ENCODE measurements at regions not wholly inside any gene's neighbourhood (a gene's known extent, or its start where the extent isn't known, plus 50 kb on each side); places are given as distances from the start of the nearest gene placed in this dataset.
"Not testable (repeated sequence)": the region's sequence is repeated elsewhere in the genome, so short reads cannot be mapped to it uniquely, and the experiment has no call there.

GRCh38 chr3:156068151-156068550, 52.2 kb upstream of the KCNAB1 start:
- H3K27me3 ChIP-seq (ENCODE audit: insufficient read depth, low read length); H3K9me3 ChIP-seq (ENCODE audit: low read length); H3K4me1 ChIP-seq (ENCODE audit: insufficient read depth, low read length); H3K36me3 ChIP-seq (ENCODE audit: insufficient read depth, low read length); H2AFZ ChIP-seq (ENCODE audit: low read depth, low read length); H3K4me3 ChIP-seq (ENCODE audit: low read length): not testable (repeated sequence)

- H3K4me1 ChIP-seq (ENCODE audit: insufficient read depth, low read length), result no peaks in the 10 kb centered on the region
- no peak overlapping the region for H3K4me3 ChIP-seq (ENCODE audit: low read length)
- H3K36me3 ChIP-seq (ENCODE audit: insufficient read depth, low read length), result no peaks in the 10 kb centered on the region
- no peak overlapping the region for H2AFZ ChIP-seq (ENCODE audit: low read depth, low read length)
- no peaks in the 10 kb centered on the region for H3K27me3 ChIP-seq (ENCODE audit: insufficient read depth, low read length)
- no peaks in the 10 kb centered on the region for H3K9me3 ChIP-seq (ENCODE audit: low read length)
Measured at GRCh38 chr3:156070028-156070427, 50.4 kb upstream of the KCNAB1 start.

Data from neuron (in vitro differentiated cells).